Ascending aorta (tissue), 2 donors: ENCODE measurements at regions not wholly inside any gene's neighbourhood (a gene's known extent, or its start where the extent isn't known, plus 50 kb on each side); places are given as distances from the start of the nearest gene placed in this dataset.

Source experiments
- DNase-seq, 2 donors: peaks; one replicate each; pipeline ENCODE4 v3.0.0-alpha.2; 2019; ENCODE audit warnings: low spot score in 2 of 2
- H3K27ac ChIP-seq, 2 donors: fragments of 200-600 bp; sonication (generic); one replicate each; pipeline ENCODE4 v1.5.1; 2016 to 2017; ENCODE audit warnings: mild to moderate bottlenecking in 1 of 2
- H3K27me3 ChIP-seq: fragments of 200-600 bp; sonication (generic); one replicate; pipeline ENCODE4 v1.5.1; 2017
- H3K36me3 ChIP-seq, 2 donors: fragments of 200-600 bp; sonication (generic); one replicate each; pipeline ENCODE4 v1.5.1; 2016
- H3K4me1 ChIP-seq, 2 donors: fragments of 200-600 bp; sonication (generic); one replicate each; pipeline ENCODE4 v1.5.1; 2016 to 2017; ENCODE audit warnings: mild to moderate bottlenecking in 1 of 2
- H3K4me3 ChIP-seq, 2 donors: fragments of 200-600 bp; sonication (generic); one replicate each; pipeline ENCODE4 v1.5.1; 2016 to 2017; ENCODE audit warnings: mild to moderate bottlenecking in 1 of 2
- H3K9me3 ChIP-seq, 2 donors: fragments of 200-600 bp; sonication (generic); one replicate each; pipeline ENCODE4 v1.5.1; 2016
- intact Hi-C: fragments of 100-400 bp; cut with DNase I; formaldehyde crosslinking; loops from one replicate; pipeline ENCODE4 v1.15.1; 2023
- TF ChIP-seq, protein P1 (sequence below), 3 experiments: fragments of 200-600 bp in 2 of 3; fragments of 450-650 bp in 1 of 3; sonication (generic) in 2 of 3; IDR thresholded peaks; one replicate each; pipeline ENCODE4 v1.5.1; 2016 to 2019; ENCODE audit warnings: antibody characterized with exemption in 3 of 3, mild to moderate bottlenecking in 1 of 3, moderate library complexity in 1 of 3

DNA sequence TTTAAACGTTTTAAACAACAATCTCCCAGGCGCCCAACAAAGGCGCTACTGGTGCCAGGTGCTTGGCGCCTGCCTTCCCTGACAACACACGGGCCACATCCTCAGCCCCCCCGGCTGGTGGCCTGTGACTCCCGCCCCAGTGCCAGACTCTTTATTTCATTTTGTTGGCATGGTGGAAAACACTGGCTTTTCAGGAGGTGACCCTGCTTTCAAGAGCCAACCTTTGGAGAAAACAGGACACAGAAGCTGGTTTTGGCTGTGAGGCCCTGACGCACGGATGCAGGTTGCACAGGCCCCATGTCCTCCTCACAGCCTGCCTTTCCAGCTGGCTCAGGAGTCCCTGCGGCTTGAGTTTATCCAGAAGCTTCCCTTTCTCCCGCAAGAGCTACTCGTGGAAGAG is 100.0 kb downstream of the METRNL start:
- H3K4me1 ChIP-seq: peaks cover 3 to 6% of the 10 kb centered on the region in 2 donors
- intact Hi-C loops: no loop called here
- no peak overlapping the region for H3K27ac ChIP-seq
- no peak overlapping the region for H3K4me3 ChIP-seq
- DNase-seq: peak in 1 of 2 donors; percentile 57
- no peaks in the 10 kb centered on the region for H3K27me3 ChIP-seq
- no peaks in the 10 kb centered on the region for H3K36me3 ChIP-seq
- H3K9me3 ChIP-seq: no peaks in the 10 kb centered on the region
- TF ChIP-seq, protein P1, sequence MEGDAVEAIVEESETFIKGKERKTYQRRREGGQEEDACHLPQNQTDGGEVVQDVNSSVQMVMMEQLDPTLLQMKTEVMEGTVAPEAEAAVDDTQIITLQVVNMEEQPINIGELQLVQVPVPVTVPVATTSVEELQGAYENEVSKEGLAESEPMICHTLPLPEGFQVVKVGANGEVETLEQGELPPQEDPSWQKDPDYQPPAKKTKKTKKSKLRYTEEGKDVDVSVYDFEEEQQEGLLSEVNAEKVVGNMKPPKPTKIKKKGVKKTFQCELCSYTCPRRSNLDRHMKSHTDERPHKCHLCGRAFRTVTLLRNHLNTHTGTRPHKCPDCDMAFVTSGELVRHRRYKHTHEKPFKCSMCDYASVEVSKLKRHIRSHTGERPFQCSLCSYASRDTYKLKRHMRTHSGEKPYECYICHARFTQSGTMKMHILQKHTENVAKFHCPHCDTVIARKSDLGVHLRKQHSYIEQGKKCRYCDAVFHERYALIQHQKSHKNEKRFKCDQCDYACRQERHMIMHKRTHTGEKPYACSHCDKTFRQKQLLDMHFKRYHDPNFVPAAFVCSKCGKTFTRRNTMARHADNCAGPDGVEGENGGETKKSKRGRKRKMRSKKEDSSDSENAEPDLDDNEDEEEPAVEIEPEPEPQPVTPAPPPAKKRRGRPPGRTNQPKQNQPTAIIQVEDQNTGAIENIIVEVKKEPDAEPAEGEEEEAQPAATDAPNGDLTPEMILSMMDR (IDR thresholded peaks at IDR 0.05): no peak

DNA sequence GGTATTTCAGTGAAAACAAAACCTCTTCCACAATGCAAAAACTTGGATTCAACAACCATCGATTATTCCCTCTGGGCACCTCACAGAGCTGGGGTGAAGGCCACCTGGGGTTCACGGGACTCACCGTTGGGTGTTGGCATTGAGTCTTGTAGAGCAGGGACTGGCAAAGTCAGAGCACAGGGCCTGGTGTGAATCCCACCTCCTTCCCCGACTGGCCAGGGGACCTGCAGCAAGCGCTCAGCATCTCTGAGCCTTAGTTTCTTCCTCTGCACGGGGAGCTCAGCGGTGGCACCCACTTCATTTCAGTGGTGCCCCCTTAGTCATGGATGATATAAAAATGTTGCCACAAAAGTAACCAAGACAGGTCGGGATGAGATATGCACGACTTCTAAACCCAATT is 100.4 kb downstream of the METRNL start:
- peak in 1 of 2 donors; percentile 55 for DNase-seq
- TF ChIP-seq, protein P1 (IDR thresholded peaks at IDR 0.05): no peak

DNA sequence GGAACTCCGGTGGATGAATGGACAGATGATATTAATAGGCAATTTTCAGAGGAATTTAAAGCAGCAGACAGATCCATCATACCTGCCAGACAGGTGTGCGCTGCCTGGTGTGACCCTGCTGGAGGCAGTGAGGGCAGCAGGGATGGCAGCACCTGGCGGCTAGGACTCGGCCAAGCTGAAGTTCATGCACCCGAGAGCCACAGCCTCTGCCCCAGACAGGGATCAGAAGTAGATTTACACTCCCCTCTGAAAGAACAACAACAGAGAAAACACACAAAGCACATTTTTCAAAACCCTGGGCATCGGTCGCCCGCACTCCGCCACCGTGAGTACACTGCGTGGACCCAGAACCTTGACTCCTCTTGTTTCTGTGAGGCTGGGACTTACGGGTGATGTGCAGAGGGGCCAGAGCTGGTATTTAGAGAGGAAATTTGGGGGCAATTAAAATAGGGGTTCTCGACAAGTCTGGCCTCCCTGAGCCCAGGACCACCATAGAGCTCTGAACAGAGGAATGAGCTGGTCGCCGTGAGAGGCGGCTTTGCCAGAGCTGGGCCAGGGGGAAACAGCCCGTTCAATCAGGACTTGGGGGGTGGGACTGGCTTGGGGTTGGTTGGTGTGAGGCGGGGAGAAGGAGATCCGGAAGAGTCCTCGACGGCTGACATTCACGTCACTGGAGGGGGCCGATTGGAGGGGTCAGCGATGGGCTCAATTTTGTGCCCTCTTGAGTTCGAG is 101.0 kb downstream of the METRNL start:
- no peaks in the 10 kb centered on the region for H3K9me3 ChIP-seq
- DNase-seq: no peak
- H3K36me3 ChIP-seq: no peaks in the 10 kb centered on the region
- H3K27me3 ChIP-seq: no peaks in the 10 kb centered on the region
- H3K4me3 ChIP-seq: no peak overlapping the region
- intact Hi-C loops: no loop called here
- peaks cover 3 to 10% of the 10 kb centered on the region in 2 donors for H3K4me1 ChIP-seq
- H3K27ac ChIP-seq: no peak overlapping the region
- TF ChIP-seq, protein P1 (IDR thresholded peaks at IDR 0.05): no peak

More for the DNA sequence above, 100.4 kb downstream of the METRNL start:
- intact Hi-C loops: no loop called here
- Histone ChIP-seq H3K4me1 (peaks cover 3 to 10% of the 10 kb centered on the region in 2 donors), H3K27ac (no peak overlapping the region), H3K27me3 (no peaks in the 10 kb centered on the region), H3K4me3 (no peak overlapping the region), H3K36me3 (no peaks in the 10 kb centered on the region), H3K9me3 (no peaks in the 10 kb centered on the region)

DNA sequence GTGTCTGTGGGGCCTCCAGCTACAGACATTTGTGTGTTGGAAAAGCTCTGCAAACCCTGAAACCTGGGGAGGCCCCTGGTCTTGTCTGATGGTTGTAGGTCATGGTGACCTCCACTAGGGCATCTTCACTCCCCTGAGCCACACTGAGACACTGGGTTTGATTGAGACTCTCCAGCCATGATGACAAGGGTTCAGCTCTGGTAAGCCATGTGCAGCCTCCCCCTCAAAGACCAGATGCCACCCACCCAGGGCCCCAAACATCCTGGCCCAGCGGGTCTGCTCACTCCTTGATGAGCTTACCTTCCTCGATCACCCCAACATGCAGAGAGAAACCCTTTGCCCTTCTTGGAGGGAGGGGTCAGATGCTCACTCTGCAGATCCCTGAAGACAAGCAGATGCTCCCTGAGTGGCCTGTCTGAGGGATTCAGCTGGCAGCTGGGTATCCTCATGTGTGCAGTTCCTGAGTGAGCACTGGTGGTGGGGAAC is 101.6 kb downstream of the METRNL start:
- intact Hi-C loops: no loop called here
- H3K36me3 ChIP-seq: no peaks in the 10 kb centered on the region
- no peak overlapping the region for H3K27ac ChIP-seq
- no peak for DNase-seq
- H3K4me3 ChIP-seq: no peak overlapping the region
- TF ChIP-seq, protein P1 (IDR thresholded peaks at IDR 0.05): no peak
- no peaks in the 10 kb centered on the region for H3K27me3 ChIP-seq
- H3K9me3 ChIP-seq: no peaks in the 10 kb centered on the region
- peaks cover 3 to 10% of the 10 kb centered on the region in 2 donors for H3K4me1 ChIP-seq

DNA sequence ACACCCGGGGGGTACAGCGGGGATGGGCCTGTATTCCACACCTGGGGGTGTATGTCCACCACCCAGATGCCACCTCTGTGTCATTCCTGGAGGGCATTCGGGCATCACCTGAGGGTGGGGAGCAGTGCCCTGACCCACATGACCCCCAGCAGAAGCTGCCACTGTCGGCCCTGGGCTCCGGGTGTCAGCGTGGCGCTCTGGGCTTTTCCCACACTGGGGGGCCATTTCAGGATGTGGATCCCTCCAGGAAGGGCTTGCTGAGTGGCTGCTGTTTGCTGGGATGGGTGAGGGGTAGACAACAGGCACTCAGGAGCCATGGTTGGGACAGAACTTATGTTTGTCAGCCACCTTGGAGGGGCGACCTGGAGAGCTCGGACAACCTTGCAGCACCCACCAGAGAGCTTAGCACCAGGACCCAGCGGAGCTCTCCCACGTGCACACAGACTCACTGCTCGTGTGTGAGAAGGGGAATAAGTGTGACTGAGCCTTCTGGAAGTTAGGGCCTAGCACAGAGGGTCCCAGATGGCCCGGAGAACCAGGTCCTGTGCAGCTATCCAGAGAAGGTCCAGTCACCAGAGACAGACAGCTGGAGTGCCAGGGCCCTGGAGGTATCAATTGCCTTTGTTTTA is 102.7 kb downstream of the METRNL start:
- Histone ChIP-seq H3K9me3 (no peaks in the 10 kb centered on the region), H3K27me3 (no peaks in the 10 kb centered on the region), H3K36me3 (no peaks in the 10 kb centered on the region), H3K27ac (no peak overlapping the region), H3K4me3 (no peak overlapping the region), H3K4me1 (peaks cover 3 to 10% of the 10 kb centered on the region in 2 donors)
- intact Hi-C loops: no loop called here
- peak in 1 of 2 donors; percentile 58 for DNase-seq
- TF ChIP-seq, protein P1 (IDR thresholded peaks at IDR 0.05): no peak
